ENCODE measurements at regions not wholly inside any gene's neighbourhood (a gene's known extent, or its start where the extent isn't known, plus 50 kb on each side); places are given as distances from the start of the nearest gene placed in this dataset.

GRCh38 chr1:5649166-5649551, 343.1 kb downstream of the NPHP4 start:
- Histone ChIP-seq H3K36me3 (no peaks in the 10 kb centered on the region), H3K4me1 (0 out of 2 replicates have a peak, but pooled peaks cover 2% of the 10 kb centered on the region), H3K27me3 (peaks cover 37% of the 10 kb centered on the region), H3K27ac (no peak overlapping the region), H3K4me3 (no peak overlapping the region), H3K9me3 (replicated peaks) (no peaks in the 10 kb centered on the region)
- DNase-seq: no peak

DNA sequence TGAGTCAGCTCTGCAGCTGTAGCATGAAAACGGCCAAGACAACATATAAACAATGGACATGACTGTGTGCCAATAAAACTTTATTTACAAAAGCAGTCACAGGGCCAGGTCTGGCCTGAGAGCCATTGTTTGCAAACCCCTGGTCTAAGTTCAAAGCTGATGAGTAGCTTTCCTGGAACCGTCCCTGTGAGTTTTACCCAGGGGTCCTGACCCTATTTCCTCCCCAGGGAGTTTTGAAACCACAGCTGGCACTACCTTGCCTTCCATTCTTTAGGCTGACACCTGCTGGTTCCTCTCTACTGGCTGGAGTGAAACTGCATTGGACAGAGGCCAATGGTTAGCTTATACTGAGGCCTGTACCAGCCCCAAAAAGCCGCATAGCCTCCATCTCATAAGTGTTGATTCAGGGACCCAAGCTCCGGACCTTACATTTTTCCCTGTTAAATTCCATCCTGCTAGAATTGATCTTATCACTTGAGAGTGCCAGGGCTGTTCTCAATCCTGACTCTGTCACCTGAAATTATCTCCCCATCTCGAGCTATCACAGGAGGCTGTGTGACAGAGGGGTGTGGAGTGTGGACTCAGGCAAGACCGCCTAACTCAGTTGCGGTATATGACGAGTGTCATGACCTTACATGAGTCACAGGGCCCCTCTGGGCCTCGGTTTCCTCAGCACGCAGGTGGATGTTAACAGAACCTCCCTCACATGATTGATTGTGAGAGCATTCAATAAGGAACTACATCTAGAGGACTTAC, 343.6 kb downstream of the NPHP4 start:
- Histone ChIP-seq H3K36me3 (no peaks in the 10 kb centered on the region), H3K4me3 (no peak overlapping the region), H3K9me3 (replicated peaks) (no peaks in the 10 kb centered on the region), H3K27ac (no peak overlapping the region), H3K27me3 (peaks cover 43% of the 10 kb centered on the region), H3K4me1 (0 out of 2 replicates have a peak, but pooled peaks cover 2% of the 10 kb centered on the region)
- peak; percentile 15 to 52 for DNase-seq

DNA sequence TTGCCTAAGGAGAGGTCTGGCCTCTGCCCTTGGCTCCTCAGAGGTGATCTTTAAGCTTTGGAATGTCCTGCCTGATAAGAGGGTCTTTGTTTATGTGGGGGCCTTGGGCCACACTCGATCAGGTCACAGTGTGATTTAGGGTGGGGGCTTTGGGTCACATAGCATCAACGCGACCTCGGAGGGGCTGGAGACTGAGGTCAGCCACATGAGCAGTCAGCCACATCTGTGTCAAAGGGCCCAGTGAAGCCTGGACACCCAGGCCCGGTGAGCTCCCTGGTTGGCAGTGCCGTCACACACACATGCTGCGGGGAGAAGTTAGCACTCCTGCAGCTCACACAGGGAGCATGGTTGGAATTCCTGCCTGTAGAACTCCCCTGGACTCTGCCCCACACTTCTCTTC, 345.0 kb downstream of the NPHP4 start:
- Histone ChIP-seq H3K27ac (no peak overlapping the region), H3K36me3 (no peaks in the 10 kb centered on the region), H3K4me3 (no peak overlapping the region), H3K4me1 (0 out of 2 replicates have a peak, but pooled peaks cover 2% of the 10 kb centered on the region), H3K27me3 (peaks cover 48% of the 10 kb centered on the region), H3K9me3 (replicated peaks) (no peaks in the 10 kb centered on the region)
- no peak for DNase-seq

DNA sequence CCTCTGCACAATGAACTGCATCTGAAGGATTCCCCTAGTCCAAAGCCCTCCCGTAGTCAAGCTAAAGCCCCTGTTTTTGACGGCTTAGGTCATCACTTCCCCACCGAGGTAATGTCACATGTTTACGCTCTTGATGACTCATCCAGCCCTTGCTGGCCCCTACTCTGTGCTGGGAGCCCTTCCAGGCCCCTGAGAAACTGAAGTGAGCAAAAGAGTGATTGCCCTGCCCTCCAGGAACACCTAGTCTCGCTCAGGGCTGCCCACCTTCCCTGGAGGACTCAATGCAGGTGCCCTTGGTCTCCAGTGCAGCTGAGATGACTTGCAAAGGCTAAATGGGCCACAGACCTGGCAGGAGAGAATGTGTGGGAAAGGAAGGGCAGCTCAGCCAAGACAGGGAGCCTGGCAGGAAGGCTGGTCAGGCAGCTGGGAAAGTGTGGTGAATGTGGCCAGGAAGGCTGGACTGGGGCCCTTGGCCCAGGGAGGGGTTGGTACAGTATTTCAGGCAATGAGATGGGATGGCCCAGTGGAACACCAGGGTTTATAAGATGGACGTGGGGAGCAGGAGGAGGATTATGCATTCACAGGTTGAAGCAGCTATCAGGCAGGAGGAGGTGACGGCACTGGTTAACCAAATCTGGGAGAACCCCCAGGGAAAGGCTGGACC, 345.6 kb downstream of the NPHP4 start:
- H3K4me3 ChIP-seq: no peak overlapping the region
- no peak for DNase-seq
- no peak overlapping the region for H3K27ac ChIP-seq
- H3K9me3 ChIP-seq (replicated peaks): no peaks in the 10 kb centered on the region
- H3K27me3 ChIP-seq: peaks cover 45% of the 10 kb centered on the region
- H3K4me1 ChIP-seq: 0 out of 2 replicates have a peak, but pooled peaks cover 2% of the 10 kb centered on the region
- no peaks in the 10 kb centered on the region for H3K36me3 ChIP-seq

- no peak overlapping the region for H3K27ac ChIP-seq
- H3K36me3 ChIP-seq: no peaks in the 10 kb centered on the region
- peaks cover 41% of the 10 kb centered on the region for H3K27me3 ChIP-seq
- H3K9me3 ChIP-seq (replicated peaks): no peaks in the 10 kb centered on the region
- 0 out of 2 replicates have a peak, but pooled peaks cover 2% of the 10 kb centered on the region for H3K4me1 ChIP-seq
- no peak overlapping the region for H3K4me3 ChIP-seq
- DNase-seq: no peak
Measured at GRCh38 chr1:5645929-5646328, 346.3 kb downstream of the NPHP4 start.

DNA sequence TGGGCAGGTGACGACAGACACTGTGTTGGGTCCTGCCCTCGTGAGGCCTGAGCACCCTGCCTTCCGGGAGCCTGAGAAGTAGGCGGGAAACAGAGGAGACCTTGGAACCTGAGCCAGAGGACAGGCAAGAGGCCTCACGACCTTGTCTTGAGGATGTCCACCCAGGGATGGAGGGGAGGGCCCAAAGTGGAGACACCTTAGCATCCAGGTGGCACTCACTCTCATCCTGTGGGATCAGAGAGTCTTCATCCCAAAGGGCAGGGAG, 347.2 kb downstream of the NPHP4 start:
- Histone ChIP-seq H3K27ac (no peak overlapping the region), H3K9me3 (replicated peaks) (no peaks in the 10 kb centered on the region), H3K36me3 (no peaks in the 10 kb centered on the region), H3K4me3 (no peak overlapping the region), H3K27me3 (peaks cover 35% of the 10 kb centered on the region), H3K4me1 (0 out of 2 replicates have a peak, but pooled peaks cover 2% of the 10 kb centered on the region)
- DNase-seq: no peak

DNA sequence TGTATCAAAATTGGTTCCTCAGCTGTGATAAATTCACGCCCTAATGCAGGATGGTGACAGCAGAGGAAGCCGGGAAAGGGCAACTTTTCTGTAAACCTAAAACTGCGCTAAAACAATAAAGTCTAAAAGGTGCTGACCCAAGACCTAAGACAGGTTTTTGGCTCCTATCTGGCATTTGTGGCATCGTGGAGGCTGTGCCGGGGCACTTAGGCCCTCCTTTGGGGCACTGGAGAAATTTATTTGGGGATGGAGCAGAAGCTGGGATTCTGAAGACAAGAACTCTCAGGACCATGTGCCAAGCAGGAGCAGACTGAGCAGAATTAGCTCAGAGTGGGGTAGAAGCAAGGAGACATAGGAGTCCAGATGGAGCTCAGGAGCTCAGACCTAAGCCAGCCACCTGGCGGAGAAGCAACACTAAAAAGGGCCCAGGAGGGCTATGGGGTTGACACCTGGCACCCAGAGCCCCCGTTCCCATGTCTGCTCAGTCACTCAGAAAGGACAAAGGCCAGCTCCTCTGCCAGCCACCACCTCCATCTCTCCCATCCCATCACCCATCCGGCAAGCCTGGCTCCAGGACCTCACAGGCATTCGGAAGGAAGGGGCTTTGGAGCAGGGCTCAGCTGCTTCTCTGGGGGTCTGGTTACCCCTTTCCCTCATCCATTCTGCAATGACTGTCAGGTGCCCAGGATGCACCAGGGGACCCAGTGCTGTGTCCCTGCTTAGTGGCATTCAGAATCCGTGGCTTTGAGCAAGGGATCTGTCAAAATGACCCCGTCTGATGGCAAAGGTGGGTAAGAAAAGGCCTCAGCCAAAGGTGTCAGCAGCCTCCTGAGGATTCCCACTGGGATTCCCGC, 347.7 kb downstream of the NPHP4 start:
- no peak overlapping the region for H3K27ac ChIP-seq
- H3K36me3 ChIP-seq: no peaks in the 10 kb centered on the region
- H3K4me1 ChIP-seq: 0 out of 2 replicates have a peak, but pooled peaks cover 2% of the 10 kb centered on the region
- no peak for DNase-seq
- no peaks in the 10 kb centered on the region for H3K9me3 ChIP-seq (replicated peaks)
- no peak overlapping the region for H3K4me3 ChIP-seq
- H3K27me3 ChIP-seq: peaks cover 32% of the 10 kb centered on the region

DNA sequence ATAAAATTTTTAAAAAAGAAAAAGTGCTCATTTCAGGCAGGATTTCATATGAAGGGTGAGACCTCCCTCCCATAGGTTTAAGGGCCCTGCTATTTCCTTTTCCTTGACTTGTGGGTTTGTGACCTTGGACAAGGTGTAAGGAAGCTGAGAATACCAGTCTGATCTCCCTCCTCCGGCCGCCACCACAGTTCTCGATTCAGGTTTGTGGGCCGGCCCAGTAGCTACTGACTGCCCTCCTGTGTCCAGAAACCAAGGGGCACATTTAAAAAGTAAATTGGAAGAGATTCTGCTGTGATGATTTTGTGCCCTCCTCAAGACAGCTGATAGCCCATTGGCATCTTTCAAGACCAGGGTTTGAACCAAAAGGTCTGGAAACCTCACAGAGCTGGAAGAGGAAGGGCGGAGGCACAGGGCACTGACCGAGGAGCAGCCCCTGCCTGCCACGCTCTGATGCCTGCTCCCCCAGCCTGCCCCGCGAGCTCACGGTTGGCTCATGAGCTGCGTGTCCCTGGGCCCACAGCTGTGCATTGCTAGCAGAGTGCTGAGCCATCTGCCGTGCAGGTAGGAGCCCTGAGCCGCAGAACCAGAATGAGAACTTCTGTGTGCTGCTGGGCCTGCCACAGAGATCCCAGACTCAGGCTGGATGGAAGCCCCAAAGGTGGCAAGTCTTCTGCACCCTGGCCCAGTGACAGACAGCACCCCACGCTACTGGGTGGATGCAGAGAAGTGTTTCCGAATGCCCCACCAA, 348.7 kb downstream of the NPHP4 start:
- Histone ChIP-seq H3K36me3 (no peaks in the 10 kb centered on the region), H3K4me3 (no peak overlapping the region), H3K4me1 (0 out of 2 replicates have a peak, but pooled peaks cover under 1% of the 10 kb centered on the region), H3K27ac (no peak overlapping the region), H3K27me3 (peaks cover 32% of the 10 kb centered on the region), H3K9me3 (replicated peaks) (no peaks in the 10 kb centered on the region)
- DNase-seq: no peak

DNA sequence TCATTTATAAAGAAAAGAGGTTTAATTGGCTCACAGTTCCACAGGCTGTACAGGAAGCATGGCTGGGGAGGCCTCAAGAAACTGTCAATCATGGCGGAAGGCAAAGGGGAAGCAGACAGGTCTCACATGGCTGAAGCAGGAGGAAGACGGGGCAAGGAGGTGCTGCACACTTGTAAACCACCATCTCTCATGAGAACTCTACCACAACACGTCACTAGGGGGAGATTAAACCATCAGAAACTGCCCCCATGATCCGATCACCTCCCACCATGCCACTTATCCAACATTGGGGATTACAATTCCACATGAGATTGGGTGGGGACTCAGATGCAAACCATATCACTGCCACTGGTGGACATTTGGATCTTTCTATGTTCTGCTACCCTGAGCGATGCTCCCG, 351.4 kb downstream of the NPHP4 start:
- Histone ChIP-seq H3K4me1 (no peaks in the 10 kb centered on the region), H3K9me3 (replicated peaks) (no peaks in the 10 kb centered on the region), H3K4me3 (no peak overlapping the region), H3K27me3 (peaks cover 24% of the 10 kb centered on the region), H3K36me3 (no peaks in the 10 kb centered on the region), H3K27ac (no peak overlapping the region)
- no peak for DNase-seq

GRCh38 chr1:5639106-5639722, 353.0 kb downstream of the NPHP4 start:
- H3K27me3 ChIP-seq: peaks cover 19% of the 10 kb centered on the region
- no peak overlapping the region for H3K4me3 ChIP-seq
- H3K36me3 ChIP-seq: no peaks in the 10 kb centered on the region
- H3K4me1 ChIP-seq: no peaks in the 10 kb centered on the region
- no peak overlapping the region for H3K27ac ChIP-seq
- DNase-seq: no peak
- H3K9me3 ChIP-seq (replicated peaks): no peaks in the 10 kb centered on the region

- Histone ChIP-seq H3K4me1 (no peaks in the 10 kb centered on the region), H3K4me3 (no peak overlapping the region), H3K27ac (no peak overlapping the region), H3K27me3 (peaks cover 13% of the 10 kb centered on the region), H3K36me3 (no peaks in the 10 kb centered on the region), H3K9me3 (replicated peaks) (no peaks in the 10 kb centered on the region)
- DNase-seq: no peak
Measured at GRCh38 chr1:5638582-5638981, 353.6 kb downstream of the NPHP4 start.

GRCh38 chr1:5637171-5637570, 355.1 kb downstream of the NPHP4 start:
- H3K27ac ChIP-seq: no peak overlapping the region
- no peaks in the 10 kb centered on the region for H3K36me3 ChIP-seq
- DNase-seq: peak in 1 of 2 experiments; percentile 49
- H3K27me3 ChIP-seq: peaks cover 7% of the 10 kb centered on the region; the same call in 1 of the 2 replicates
- no peaks in the 10 kb centered on the region for H3K4me1 ChIP-seq
- no peaks in the 10 kb centered on the region for H3K9me3 ChIP-seq (replicated peaks)
- no peak overlapping the region for H3K4me3 ChIP-seq

- H3K4me3 ChIP-seq: no peak overlapping the region
- peaks cover 7% of the 10 kb centered on the region; the same call in 1 of the 2 replicates for H3K27me3 ChIP-seq
- H3K27ac ChIP-seq: no peak overlapping the region
- DNase-seq: no peak
- H3K9me3 ChIP-seq (replicated peaks): no peaks in the 10 kb centered on the region
- no peaks in the 10 kb centered on the region for H3K4me1 ChIP-seq
- H3K36me3 ChIP-seq: no peaks in the 10 kb centered on the region
Measured at GRCh38 chr1:5634893-5635292, 357.3 kb downstream of the NPHP4 start.

DNA sequence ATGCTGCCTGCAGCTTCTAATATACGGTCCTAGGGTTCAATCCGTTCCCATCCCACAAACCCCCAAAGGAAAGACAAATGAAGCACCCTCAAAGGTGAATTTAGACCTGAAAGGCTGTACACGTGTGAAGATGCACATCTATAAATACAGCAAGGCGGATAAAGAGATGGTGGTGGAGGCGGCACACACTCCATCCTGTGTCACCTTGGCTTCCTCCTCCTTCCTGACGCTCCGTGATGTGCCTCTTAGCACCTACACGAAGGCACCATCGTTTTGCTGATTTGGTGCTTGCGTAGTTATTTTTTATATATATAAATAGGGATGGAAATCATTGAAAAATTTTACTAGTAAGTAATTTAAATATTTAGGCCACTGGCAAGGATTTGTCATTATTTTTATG, 359.4 kb downstream of the NPHP4 start:
- no peak overlapping the region for H3K27ac ChIP-seq
- H3K4me3 ChIP-seq: no peak overlapping the region
- DNase-seq: no peak

More for the DNA sequence above, 359.4 kb downstream of the NPHP4 start:
- no peaks in the 10 kb centered on the region for H3K36me3 ChIP-seq
- H3K9me3 ChIP-seq (replicated peaks): no peaks in the 10 kb centered on the region
- peaks cover 7% of the 10 kb centered on the region; the same call in 1 of the 2 replicates for H3K27me3 ChIP-seq
- H3K4me1 ChIP-seq: no peaks in the 10 kb centered on the region
